H9 (cell line): ENCODE measurements at regions not wholly inside any gene's neighbourhood (a gene's known extent, or its start where the extent isn't known, plus 50 kb on each side); places are given as distances from the start of the nearest gene placed in this dataset.

ENCODE experiments used
- DNase-seq: peaks from one replicate; pipeline ENCODE4 v3.0.0-alpha.2; 2017
- H2AFZ ChIP-seq: one replicate; pipeline ENCODE4 v1.6.1; 2013; ENCODE audit warnings: mild to moderate bottlenecking, low read length, control low read depth, moderate library complexity
- H2AK5ac ChIP-seq: 2 replicates; pipeline ENCODE4 v1.6.1; 2013; ENCODE audit warnings: low read length, control low read depth, mixed read lengths; ENCODE audit not compliant: insufficient read length
- H2BK120ac ChIP-seq: one replicate; pipeline ENCODE4 v1.6.1; 2013; ENCODE audit warnings: low read depth, mild to moderate bottlenecking, low read length, control low read depth, inconsistent platforms; ENCODE audit not compliant: poor library complexity, severe bottlenecking
- H2BK12ac ChIP-seq: 2 replicates; pipeline ENCODE4 v1.6.1; 2013; ENCODE audit warnings: low read length, control low read depth, mixed read lengths, low read depth; ENCODE audit not compliant: insufficient read length
- H2BK15ac ChIP-seq: 2 replicates; pipeline ENCODE4 v1.6.1; 2013; ENCODE audit warnings: low read depth, low read length, control low read depth
- H2BK20ac ChIP-seq: one replicate; pipeline ENCODE4 v1.6.1; 2013; ENCODE audit warnings: low read depth, mild to moderate bottlenecking, low read length, control low read depth, inconsistent platforms; ENCODE audit not compliant: poor library complexity, severe bottlenecking
- H2BK5ac ChIP-seq: 2 replicates; pipeline ENCODE4 v1.6.1; 2013; ENCODE audit warnings: low read length, control low read depth, mixed read lengths; ENCODE audit not compliant: insufficient read length
- H3K14ac ChIP-seq: 2 replicates; pipeline ENCODE4 v1.6.1; 2013; ENCODE audit warnings: low read length, control low read depth; ENCODE audit not compliant: insufficient read depth
- H3K18ac ChIP-seq: 2 replicates; pipeline ENCODE4 v1.6.1; 2013; ENCODE audit warnings: low read depth, mild to moderate bottlenecking, mixed read lengths, low read length, control low read depth; ENCODE audit not compliant: insufficient read length
- H3K23ac ChIP-seq: 2 replicates; pipeline ENCODE4 v1.6.1; 2013; ENCODE audit warnings: low read length, control low read depth, mixed read lengths, low read depth; ENCODE audit not compliant: insufficient read length
- H3K23me2 ChIP-seq: 2 replicates; pipeline ENCODE4 v1.6.1; 2013; ENCODE audit warnings: low read depth, mild to moderate bottlenecking, mixed read lengths, low read length, control low read depth; ENCODE audit not compliant: insufficient read length, poor library complexity, severe bottlenecking
- H3K27ac ChIP-seq: 2 replicates; pipeline ENCODE4 v1.5.1; 2013; ENCODE audit warnings: low read length, control low read depth, mixed read lengths, low read depth; ENCODE audit not compliant: insufficient read length
- H3K27me3 ChIP-seq: 2 replicates; pipeline ENCODE4 v1.6.1; 2013; ENCODE audit warnings: low read length, control low read depth, inconsistent platforms; ENCODE audit not compliant: insufficient read depth
- H3K4ac ChIP-seq: 2 replicates; pipeline ENCODE4 v1.6.1; 2013; ENCODE audit warnings: low read depth, mild to moderate bottlenecking, control low read depth, inconsistent platforms, low read length, moderate library complexity
- H3K4me1 ChIP-seq: 2 replicates; pipeline ENCODE4 v1.6.1; 2013; ENCODE audit warnings: low read length, control low read depth, inconsistent platforms; ENCODE audit not compliant: insufficient read depth
- H3K4me2 ChIP-seq: 2 replicates; pipeline ENCODE4 v1.6.1; 2013; ENCODE audit warnings: low read length, control low read depth, mixed read lengths; ENCODE audit not compliant: insufficient read length, insufficient read depth
- H3K56ac ChIP-seq: 2 replicates; pipeline ENCODE4 v1.6.1; 2013; ENCODE audit warnings: low read depth, mild to moderate bottlenecking, mixed read lengths, low read length, control low read depth; ENCODE audit not compliant: insufficient read length
- H3K79me1 ChIP-seq: 2 replicates; pipeline ENCODE4 v1.6.1; 2013; ENCODE audit warnings: low read depth, mild to moderate bottlenecking, moderate library complexity, low read length, control low read depth, inconsistent platforms; ENCODE audit not compliant: insufficient read depth, poor library complexity, severe bottlenecking
- H3K79me2 ChIP-seq: 2 replicates; pipeline ENCODE4 v1.6.1; 2013; ENCODE audit warnings: low read length, control low read depth, inconsistent platforms; ENCODE audit not compliant: insufficient read depth
- H3K9ac ChIP-seq: 2 replicates; pipeline ENCODE4 v1.6.1; 2013; ENCODE audit warnings: low read length, control low read depth, mixed read lengths; ENCODE audit not compliant: insufficient read length; ENCODE audit errors: extremely low read depth
- H3K9me3 ChIP-seq: one replicate; pipeline ENCODE4 v1.6.1; 2013; ENCODE audit warnings: low read depth, low read length, inconsistent platforms; ENCODE audit not compliant: control insufficient read depth
- H3T11ph ChIP-seq: one replicate; pipeline ENCODE4 v1.6.1; 2013; ENCODE audit warnings: mild to moderate bottlenecking, low read length, control low read depth, inconsistent platforms
- H4K20me1 ChIP-seq: one replicate; pipeline ENCODE4 v1.6.1; 2013; ENCODE audit not compliant: control insufficient read depth, insufficient read length, insufficient read depth
- H4K5ac ChIP-seq: 2 replicates; pipeline ENCODE4 v1.6.1; 2013; ENCODE audit warnings: low read depth, mild to moderate bottlenecking, mixed read lengths, low read length, control low read depth; ENCODE audit not compliant: insufficient read length
- H4K8ac ChIP-seq: replicated peaks from 2 replicates; pipeline ENCODE4 v1.6.1; 2013; ENCODE audit warnings: low read length, control low read depth, mixed read lengths, low read depth; ENCODE audit not compliant: insufficient read length
- H4K91ac ChIP-seq: 2 replicates; pipeline ENCODE4 v1.6.1; 2013; ENCODE audit warnings: low read depth, mild to moderate bottlenecking, moderate library complexity, mixed read lengths, low read length, control low read depth; ENCODE audit not compliant: insufficient read length
- H3K27ac Mint-ChIP-seq, 3 experiments: 2 replicates in 2 of 3; 3 replicates in 1 of 3; pipeline ENCODE4 v1.8.0; 2020 to 2021; ENCODE audit warnings: mixed read lengths in 3 of 3, mild to moderate bottlenecking in 1 of 3, moderate library complexity in 1 of 3
- H3K27me3 Mint-ChIP-seq: 2 replicates; pipeline ENCODE4 v1.8.0; 2021; ENCODE audit warnings: low read depth, mild to moderate bottlenecking, moderate library complexity, mixed read lengths
- H3K36me3 Mint-ChIP-seq, 3 experiments: 2 replicates in 2 of 3; 3 replicates in 1 of 3; pipeline ENCODE4 v1.8.0; 2020 to 2021; ENCODE audit warnings: low read depth in 3 of 3, mixed read lengths in 3 of 3; ENCODE audit not compliant: insufficient read depth in 1 of 3
- H3K4me1 Mint-ChIP-seq, 2 experiments: 2 replicates each; pipeline ENCODE4 v1.8.0; 2020; ENCODE audit warnings: mixed read lengths in 2 of 2
- H3K4me3 Mint-ChIP-seq, 2 experiments: 2 replicates in 1 of 2; 3 replicates in 1 of 2; pipeline ENCODE4 v1.8.0; 2020 to 2021; ENCODE audit warnings: mild to moderate bottlenecking in 2 of 2, mixed read lengths in 2 of 2, moderate library complexity in 1 of 2
- H3K9me3 Mint-ChIP-seq, 2 experiments: 2 replicates in 1 of 2; 3 replicates in 1 of 2; pipeline ENCODE4 v1.8.0; 2020; ENCODE audit warnings: mild to moderate bottlenecking in 2 of 2, mixed read lengths in 2 of 2, moderate library complexity in 1 of 2
- CTCF ChIP-seq: fragments of 200-600 bp; sonication (generic); conservative IDR thresholded peaks from 3 replicates; pipeline ENCODE4 v1.8.0; 2021; ENCODE audit warnings: antibody characterized with exemption, mild to moderate bottlenecking
- WGBS: extraction: QIAGEN DNeasy Blood & Tissue Kit; methylation state at CpG from one replicate; pipeline ENCODE4 v1.1.7; 2013; ENCODE audit warnings: missing lambda C conversion rate, low lambda C conversion rate, mixed read lengths; ENCODE audit not compliant: insufficient read length; ENCODE audit errors: extremely low coverage; 5-methylcytosine and 5-hydroxymethylcytosine counted together

- Histone ChIP-seq H3K27me3 (no peaks in the 10 kb centered on the region), H3K4me1 (no peaks in the 10 kb centered on the region), H4K5ac (no peak overlapping the region), H3K79me2 (no peaks in the 10 kb centered on the region), H3K9ac (no peak overlapping the region), H4K8ac (no peak overlapping the region), H3K27ac (no peak overlapping the region), H3K4me2 (no peak overlapping the region), H3K14ac (no peak overlapping the region), H3T11ph (no peak overlapping the region), H3K23me2 (no peaks in the 10 kb centered on the region), H3K56ac (no peak overlapping the region), H2AFZ (no peak overlapping the region), H2BK20ac (no peak overlapping the region), H3K18ac (no peak overlapping the region), H3K9me3 (no peaks in the 10 kb centered on the region), H4K20me1 (no peaks in the 10 kb centered on the region), H4K91ac (no peak overlapping the region), H2AK5ac (no peak overlapping the region), H2BK120ac (no peak overlapping the region), H3K4ac (no peak overlapping the region), H3K23ac (no peak overlapping the region), H2BK15ac (no peak overlapping the region), H3K79me1 (no peaks in the 10 kb centered on the region), H2BK12ac (no peak overlapping the region), H2BK5ac (no peak overlapping the region)
- Mint-ChIP-seq H3K4me3 (no peak overlapping the region), H3K9me3 (no peaks in the 10 kb centered on the region), H3K27ac (no peak overlapping the region), H3K27me3 (no peaks in the 10 kb centered on the region; the same call in 1 of the 2 replicates), H3K36me3 (no peaks in the 10 kb centered on the region), H3K4me1 (peaks cover 11 to 14% of the 10 kb centered on the region in 2 experiments)
- no CpG with 5 or more reads among the region's 4 CpGs for WGBS
- no peak for DNase-seq
- TF ChIP-seq CTCF, result no peak
Observed at GRCh38 chr13:44735806-44736205, 159.7 kb upstream of the TSC22D1 start.
